ENCODE measurements at regions not wholly inside any gene's neighbourhood (a gene's known extent, or its start where the extent isn't known, plus 50 kb on each side); places are given as distances from the start of the nearest gene placed in this dataset.

DNA sequence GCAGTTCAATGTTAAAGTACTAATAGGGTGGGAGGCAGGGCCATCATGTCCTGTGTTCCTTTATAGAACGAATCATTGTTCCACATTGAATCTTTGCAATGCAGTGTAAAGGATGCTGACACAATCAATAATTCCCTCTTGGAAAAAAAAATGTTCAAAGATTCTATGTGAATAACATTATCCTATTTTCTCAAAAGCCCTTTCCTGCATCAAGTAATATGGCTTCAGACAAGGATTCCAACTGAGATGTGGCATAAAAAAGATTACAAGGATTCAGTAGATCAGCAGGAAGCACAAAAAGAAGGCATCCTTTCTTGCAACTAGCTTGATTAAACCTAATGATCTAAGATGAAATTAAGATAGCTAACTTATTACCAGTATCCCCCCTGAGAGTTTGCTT lies 454.0 kb upstream of the CADM2 start:
- TF ChIP-seq RFX5 (IDR thresholded peaks at IDR 0.05; ENCODE audit: low read length) (no peak), EP300 (IDR thresholded peaks at IDR 0.05; ENCODE audit: borderline replicate concordance in 1 of 2, low read depth in 1 of 2, low read length in 1 of 2) (no peak), PBX3 (IDR thresholded peaks at IDR 0.05) (no peak), RAD21 (IDR thresholded peaks at IDR 0.05; ENCODE audit: low read length) (no peak), JUND (IDR thresholded peaks at IDR 0.05) (no peak), POLR2AphosphoS5 (IDR thresholded peaks at IDR 0.05; ENCODE audit: low read depth, low read length) (no peak), RCOR1 (IDR thresholded peaks at IDR 0.05; ENCODE audit: low read length) (no peak), FOSL2 (IDR thresholded peaks at IDR 0.05; ENCODE audit: borderline replicate concordance, low read depth) (no peak), SIN3A (IDR thresholded peaks at IDR 0.05; ENCODE audit: borderline replicate concordance, low read depth, low read length) (no peak), MAX (IDR thresholded peaks at IDR 0.05; ENCODE audit: low read depth) (no peak), FOXJ3 (CRISPR knock-in tag; IDR thresholded peaks at IDR 0.05) (no peak), TAF1 (IDR thresholded peaks at IDR 0.05; ENCODE audit: borderline replicate concordance, low read depth, low read length) (no peak), NFIC (IDR thresholded peaks at IDR 0.05; ENCODE audit: borderline replicate concordance) (no peak)
- TF ChIP-seq, protein P1, sequence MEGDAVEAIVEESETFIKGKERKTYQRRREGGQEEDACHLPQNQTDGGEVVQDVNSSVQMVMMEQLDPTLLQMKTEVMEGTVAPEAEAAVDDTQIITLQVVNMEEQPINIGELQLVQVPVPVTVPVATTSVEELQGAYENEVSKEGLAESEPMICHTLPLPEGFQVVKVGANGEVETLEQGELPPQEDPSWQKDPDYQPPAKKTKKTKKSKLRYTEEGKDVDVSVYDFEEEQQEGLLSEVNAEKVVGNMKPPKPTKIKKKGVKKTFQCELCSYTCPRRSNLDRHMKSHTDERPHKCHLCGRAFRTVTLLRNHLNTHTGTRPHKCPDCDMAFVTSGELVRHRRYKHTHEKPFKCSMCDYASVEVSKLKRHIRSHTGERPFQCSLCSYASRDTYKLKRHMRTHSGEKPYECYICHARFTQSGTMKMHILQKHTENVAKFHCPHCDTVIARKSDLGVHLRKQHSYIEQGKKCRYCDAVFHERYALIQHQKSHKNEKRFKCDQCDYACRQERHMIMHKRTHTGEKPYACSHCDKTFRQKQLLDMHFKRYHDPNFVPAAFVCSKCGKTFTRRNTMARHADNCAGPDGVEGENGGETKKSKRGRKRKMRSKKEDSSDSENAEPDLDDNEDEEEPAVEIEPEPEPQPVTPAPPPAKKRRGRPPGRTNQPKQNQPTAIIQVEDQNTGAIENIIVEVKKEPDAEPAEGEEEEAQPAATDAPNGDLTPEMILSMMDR (IDR thresholded peaks at IDR 0.05) = no peak
